K562 (cell line): ENCODE measurements at regions not wholly inside any gene's neighbourhood (a gene's known extent, or its start where the extent isn't known, plus 50 kb on each side); places are given as distances from the start of the nearest gene placed in this dataset.

Experiments used
- ATF7 ChIP-seq: fragments of 450-650 bp; IDR thresholded peaks from 2 replicates; pipeline ENCODE4 v1.7.1; 2014; ENCODE audit warnings: mild to moderate bottlenecking, moderate library complexity
- GATAD2B ChIP-seq: fragments of 450-650 bp; IDR thresholded peaks from 2 replicates; pipeline ENCODE4 v1.6.1; 2017; ENCODE audit warnings: mild to moderate bottlenecking, borderline replicate concordance
- HDGF ChIP-seq: fragments of 450-650 bp; IDR thresholded peaks from 2 replicates; pipeline ENCODE4 v1.6.1; 2016
- HNRNPH1 ChIP-seq: fragments of 200-400 bp; formaldehyde crosslinking; optimal IDR thresholded peaks from 2 replicates; pipeline ENCODE3; 2017; ENCODE audit warnings: low read depth, mild to moderate bottlenecking, low read length, moderate library complexity
- HSF4 ChIP-seq: fragments of 250-450 bp; sonication (Bioruptor Pico); IDR thresholded peaks from 2 replicates; pipeline ENCODE4 v2.1.2; 2022; ENCODE audit warnings: mild to moderate bottlenecking, moderate library complexity, borderline replicate concordance
- NFE2L1 ChIP-seq: fragments of 450-650 bp; IDR thresholded peaks from 2 replicates; pipeline ENCODE4 v1.6.1; 2016; ENCODE audit warnings: missing genetic modification characterization, low read depth, mild to moderate bottlenecking, missing compliant biosample characterization, moderate library complexity, borderline replicate concordance
- NONO ChIP-seq, 2 experiments: fragments of 200-400 bp in 1 of 2; fragments of 450-650 bp in 1 of 2; formaldehyde crosslinking in 1 of 2; IDR thresholded peaks; 2 replicates each; pipeline ENCODE4 v1.6.1; 2017; ENCODE audit warnings: low read depth in 2 of 2, mild to moderate bottlenecking in 2 of 2, moderate library complexity in 2 of 2, low read length in 1 of 2
- SMAD3 ChIP-seq: fragments of 450-650 bp; formaldehyde crosslinking; conservative IDR thresholded peaks from 2 replicates; pipeline ENCODE4 v1.4.0; 2020; ENCODE audit warnings: mild to moderate bottlenecking
- TAF1 ChIP-seq: IDR thresholded peaks from 2 replicates; pipeline ENCODE4 v1.6.1; 2011; ENCODE audit warnings: mild to moderate bottlenecking, low read length, moderate library complexity; ENCODE audit not compliant: insufficient read depth, control insufficient read depth, severe bottlenecking; ENCODE audit errors: extremely low read depth
- ZNF133 ChIP-seq: fragments of 250-450 bp; sonication (Bioruptor Pico); IDR thresholded peaks from 2 replicates; pipeline ENCODE4 v1.4.0; 2020; ENCODE audit warnings: mild to moderate bottlenecking
- ZNF134 ChIP-seq: fragments of 250-450 bp; sonication (Bioruptor Pico); conservative IDR thresholded peaks from 2 replicates; pipeline ENCODE4 v1.4.0; 2020
- ZNF316 ChIP-seq: fragments of 450-650 bp; IDR thresholded peaks from 2 replicates; pipeline ENCODE4 v1.6.1; 2016
- TF ChIP-seq, protein P1 (sequence below): fragments of 450-650 bp; conservative IDR thresholded peaks from 2 replicates; pipeline ENCODE4 v1.6.1; 2016; ENCODE audit warnings: missing genetic modification characterization, low read depth, mild to moderate bottlenecking, control low read depth, missing compliant biosample characterization
- TF ChIP-seq, protein P2 (sequence below), 2 experiments: fragments of 450-650 bp in 1 of 2; sonication (generic) in 1 of 2; formaldehyde crosslinking in 1 of 2; IDR thresholded peaks; 2 replicates each; pipeline versions ENCODE4 v1.7.1 to v1.9.0; 2016 to 2022; ENCODE audit warnings: inconsistent platforms in 1 of 2, mild to moderate bottlenecking in 1 of 2, missing genetic modification reagents in 1 of 2

GRCh38 chr6:146879406-146880117 lies 280.8 kb downstream of the ADGB start (continued):
- TF ChIP-seq HSF4 (CRISPR knock-in tag) (peak; percentile 39; the same call in 1 of the 2 replicates), ZNF134 (CRISPR knock-in tag) (peak; percentile 36; the same call in 1 of the 2 replicates), GATAD2B (0 out of 2 replicates have a peak, but pooled peaks have one; percentile 5), ATF7 (peak; percentile 49; the same call in 1 of the 2 replicates), HDGF (peak; percentile 18; the same call in 1 of the 2 replicates), NFE2L1 (tag) (0 out of 2 replicates have a peak, but pooled peaks have one; percentile 6), NONO (IDR thresholded peaks at IDR 0.05; ENCODE audit: low read depth in 2 of 2, low read length in 1 of 2) (no peak), SMAD3 (CRISPR knock-in tag) (peak; percentile 29; the same call in 1 of the 2 replicates), ZNF133 (CRISPR knock-in tag) (no peak), TAF1 (peak; percentile 65), ZNF316 (peak; percentile 61), HNRNPH1 (no peak)
- TF ChIP-seq, protein P1, sequence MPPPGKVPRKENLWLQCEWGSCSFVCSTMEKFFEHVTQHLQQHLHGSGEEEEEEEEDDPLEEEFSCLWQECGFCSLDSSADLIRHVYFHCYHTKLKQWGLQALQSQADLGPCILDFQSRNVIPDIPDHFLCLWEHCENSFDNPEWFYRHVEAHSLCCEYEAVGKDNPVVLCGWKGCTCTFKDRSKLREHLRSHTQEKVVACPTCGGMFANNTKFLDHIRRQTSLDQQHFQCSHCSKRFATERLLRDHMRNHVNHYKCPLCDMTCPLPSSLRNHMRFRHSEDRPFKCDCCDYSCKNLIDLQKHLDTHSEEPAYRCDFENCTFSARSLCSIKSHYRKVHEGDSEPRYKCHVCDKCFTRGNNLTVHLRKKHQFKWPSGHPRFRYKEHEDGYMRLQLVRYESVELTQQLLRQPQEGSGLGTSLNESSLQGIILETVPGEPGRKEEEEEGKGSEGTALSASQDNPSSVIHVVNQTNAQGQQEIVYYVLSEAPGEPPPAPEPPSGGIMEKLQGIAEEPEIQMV (tag), result peak; percentile 37; the same call in 1 of the 2 replicates
- TF ChIP-seq, protein P2, sequence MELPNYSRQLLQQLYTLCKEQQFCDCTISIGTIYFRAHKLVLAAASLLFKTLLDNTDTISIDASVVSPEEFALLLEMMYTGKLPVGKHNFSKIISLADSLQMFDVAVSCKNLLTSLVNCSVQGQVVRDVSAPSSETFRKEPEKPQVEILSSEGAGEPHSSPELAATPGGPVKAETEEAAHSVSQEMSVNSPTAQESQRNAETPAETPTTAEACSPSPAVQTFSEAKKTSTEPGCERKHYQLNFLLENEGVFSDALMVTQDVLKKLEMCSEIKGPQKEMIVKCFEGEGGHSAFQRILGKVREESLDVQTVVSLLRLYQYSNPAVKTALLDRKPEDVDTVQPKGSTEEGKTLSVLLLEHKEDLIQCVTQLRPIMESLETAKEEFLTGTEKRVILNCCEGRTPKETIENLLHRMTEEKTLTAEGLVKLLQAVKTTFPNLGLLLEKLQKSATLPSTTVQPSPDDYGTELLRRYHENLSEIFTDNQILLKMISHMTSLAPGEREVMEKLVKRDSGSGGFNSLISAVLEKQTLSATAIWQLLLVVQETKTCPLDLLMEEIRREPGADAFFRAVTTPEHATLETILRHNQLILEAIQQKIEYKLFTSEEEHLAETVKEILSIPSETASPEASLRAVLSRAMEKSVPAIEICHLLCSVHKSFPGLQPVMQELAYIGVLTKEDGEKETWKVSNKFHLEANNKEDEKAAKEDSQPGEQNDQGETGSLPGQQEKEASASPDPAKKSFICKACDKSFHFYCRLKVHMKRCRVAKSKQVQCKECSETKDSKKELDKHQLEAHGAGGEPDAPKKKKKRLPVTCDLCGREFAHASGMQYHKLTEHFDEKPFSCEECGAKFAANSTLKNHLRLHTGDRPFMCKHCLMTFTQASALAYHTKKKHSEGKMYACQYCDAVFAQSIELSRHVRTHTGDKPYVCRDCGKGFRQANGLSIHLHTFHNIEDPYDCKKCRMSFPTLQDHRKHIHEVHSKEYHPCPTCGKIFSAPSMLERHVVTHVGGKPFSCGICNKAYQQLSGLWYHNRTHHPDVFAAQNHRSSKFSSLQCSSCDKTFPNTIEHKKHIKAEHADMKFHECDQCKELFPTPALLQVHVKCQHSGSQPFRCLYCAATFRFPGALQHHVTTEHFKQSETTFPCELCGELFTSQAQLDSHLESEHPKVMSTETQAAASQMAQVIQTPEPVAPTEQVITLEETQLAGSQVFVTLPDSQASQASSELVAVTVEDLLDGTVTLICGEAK (IDR thresholded peaks at IDR 0.05), result 0 out of 2 replicates have a peak, but pooled peaks have one; percentile 15
- TF ChIP-seq, protein P2 (CRISPR knock-in tag; IDR thresholded peaks at IDR 0.05), result no peak
